GM08714 (cell line): ENCODE measurements at regions not wholly inside any gene's neighbourhood (a gene's known extent, or its start where the extent isn't known, plus 50 kb on each side); places are given as distances from the start of the nearest gene placed in this dataset.
"Not testable (repeated sequence)": the region's sequence is repeated elsewhere in the genome, so short reads cannot be mapped to it uniquely, and the experiment has no call there.

Source experiments
- H3K4me3 ChIP-seq: fragments of 200-500 bp; sonication (Bioruptor generic); 2 replicates; pipeline ENCODE4 v1.5.1; 2014; ENCODE audit warnings: mild to moderate bottlenecking, low read length, inconsistent platforms
- ZNF274 ChIP-seq: IDR thresholded peaks from 2 replicates; pipeline ENCODE4 v1.6.1; 2012; ENCODE audit warnings: mild to moderate bottlenecking, low read depth, low read length

DNA sequence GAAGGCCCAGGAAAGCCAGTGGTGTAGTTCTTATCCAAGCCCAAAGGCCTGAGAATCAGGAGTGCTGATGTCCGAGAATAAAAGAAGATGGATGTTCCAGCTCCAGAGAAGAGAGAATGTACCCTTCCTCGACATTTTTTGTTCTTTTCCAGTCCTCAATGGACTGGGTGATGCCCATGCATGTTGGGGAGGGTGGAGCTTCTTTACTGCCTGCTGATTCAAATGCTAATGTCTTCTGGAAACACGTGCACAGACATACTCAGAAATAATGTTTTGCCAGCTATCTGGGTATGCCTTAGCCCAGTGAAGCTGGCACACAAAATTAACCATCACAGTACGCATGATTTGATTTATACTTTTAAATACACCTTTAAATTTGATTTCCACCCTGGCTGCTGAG, 61.5 kb upstream of the FOXE1 start:
- no peak overlapping the region for H3K4me3 ChIP-seq
- TF ChIP-seq ZNF274, result no peak

DNA sequence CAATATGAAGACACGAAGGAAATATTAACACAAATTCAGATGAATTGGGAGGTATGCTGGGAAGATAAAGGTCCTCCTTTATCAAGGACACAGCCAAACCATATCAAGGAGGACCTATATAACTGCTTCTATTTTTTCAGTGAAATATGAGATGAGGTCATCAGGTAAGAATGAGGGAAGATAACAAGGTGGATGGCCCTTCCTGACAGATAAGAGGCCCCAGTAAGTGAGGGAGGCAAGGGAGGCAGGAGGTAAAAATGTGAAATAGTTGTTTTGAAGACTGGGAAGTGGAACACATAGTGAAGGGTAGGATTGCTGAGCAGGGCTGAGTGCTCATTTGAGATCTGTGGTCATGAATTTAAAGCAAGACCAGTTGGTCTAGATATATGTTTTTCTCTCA, 60.0 kb upstream of the FOXE1 start:
- TF ChIP-seq ZNF274, result no peak
- H3K4me3 ChIP-seq, result no peak overlapping the region

DNA sequence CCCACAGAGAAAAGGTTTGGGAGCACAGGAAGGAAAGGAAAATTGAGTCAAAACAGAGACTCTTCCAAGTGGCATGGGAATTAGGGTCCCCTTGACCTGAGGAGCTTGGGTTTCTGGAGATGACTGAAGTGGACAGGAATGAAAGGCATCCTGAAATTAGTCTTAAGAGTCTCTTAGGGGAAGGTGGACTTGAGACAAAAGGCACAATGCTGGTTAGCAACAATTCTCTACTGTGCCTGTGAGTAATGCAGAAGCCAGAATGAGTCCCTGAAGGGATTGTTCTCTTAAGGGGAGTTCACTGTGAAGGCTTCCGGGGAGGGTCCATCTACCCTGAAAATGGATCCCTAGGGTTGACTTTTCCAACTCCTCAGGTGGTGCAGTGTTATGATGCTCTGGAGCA, 58.4 kb upstream of the FOXE1 start:
- no peak overlapping the region for H3K4me3 ChIP-seq
- no peak for TF ChIP-seq ZNF274

DNA sequence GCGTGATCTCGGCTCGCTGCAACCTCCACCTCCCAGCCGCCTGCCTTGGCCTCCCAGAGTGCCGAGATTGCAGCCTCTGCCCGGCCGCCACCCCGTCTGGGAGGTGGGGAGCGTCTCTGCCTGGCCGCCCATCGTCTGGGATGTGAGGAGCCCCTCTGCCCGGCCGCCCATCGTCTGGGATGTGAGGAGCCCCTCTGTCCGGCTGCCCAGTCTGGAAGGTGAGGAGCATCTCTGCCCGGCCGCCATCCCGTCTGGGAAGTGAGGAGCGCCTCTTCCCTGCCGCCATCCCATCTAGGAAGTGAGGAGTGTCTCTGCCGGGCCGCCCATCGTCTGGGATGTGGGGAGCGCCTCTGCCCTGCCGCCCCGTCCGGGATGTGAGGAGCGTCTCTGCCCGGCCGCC, 56.9 kb upstream of the FOXE1 start:
- H3K4me3 ChIP-seq, result not testable (repeated sequence)

DNA sequence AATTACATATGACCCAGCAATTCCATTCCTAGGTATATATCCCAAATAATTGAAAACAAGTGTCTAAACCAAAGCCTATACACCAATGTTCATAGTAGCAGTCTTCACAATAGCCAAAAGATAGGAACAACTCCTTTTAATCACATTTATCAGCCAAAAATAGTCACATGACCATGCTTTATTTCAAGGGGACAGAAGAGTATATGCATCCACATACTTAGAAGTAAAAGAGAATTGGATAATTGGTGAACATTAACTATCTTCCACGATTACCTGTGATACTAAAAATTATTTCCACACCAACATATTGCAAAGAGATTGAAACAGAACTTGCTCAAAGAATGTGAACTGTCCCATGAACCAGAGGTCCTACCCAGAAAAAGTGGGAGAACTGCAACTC, 51.8 kb upstream of the FOXE1 start:
- TF ChIP-seq ZNF274, result no peak
- H3K4me3 ChIP-seq, result no peak overlapping the region

DNA sequence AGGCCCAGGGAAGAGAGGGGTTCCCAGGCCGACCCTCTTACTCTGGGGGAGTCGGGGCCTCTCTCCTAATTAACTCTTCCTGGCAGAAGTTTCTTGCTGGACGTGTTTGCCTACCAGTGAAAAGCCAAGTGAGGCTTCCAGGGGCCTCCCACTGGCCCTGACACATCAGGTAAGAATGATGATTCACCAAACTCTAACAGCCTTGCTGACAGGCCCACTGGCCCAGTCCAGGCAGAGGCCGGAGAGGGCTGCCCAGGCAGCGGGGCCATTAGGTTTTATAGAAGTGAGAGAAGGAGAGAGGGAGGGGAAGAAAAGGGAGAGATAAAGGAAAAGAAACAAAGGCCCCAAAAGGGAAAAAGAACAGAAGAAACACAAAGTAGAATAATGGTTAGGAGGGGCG, 50.8 kb upstream of the FOXE1 start:
- no peak for TF ChIP-seq ZNF274
- no peak overlapping the region for H3K4me3 ChIP-seq

DNA sequence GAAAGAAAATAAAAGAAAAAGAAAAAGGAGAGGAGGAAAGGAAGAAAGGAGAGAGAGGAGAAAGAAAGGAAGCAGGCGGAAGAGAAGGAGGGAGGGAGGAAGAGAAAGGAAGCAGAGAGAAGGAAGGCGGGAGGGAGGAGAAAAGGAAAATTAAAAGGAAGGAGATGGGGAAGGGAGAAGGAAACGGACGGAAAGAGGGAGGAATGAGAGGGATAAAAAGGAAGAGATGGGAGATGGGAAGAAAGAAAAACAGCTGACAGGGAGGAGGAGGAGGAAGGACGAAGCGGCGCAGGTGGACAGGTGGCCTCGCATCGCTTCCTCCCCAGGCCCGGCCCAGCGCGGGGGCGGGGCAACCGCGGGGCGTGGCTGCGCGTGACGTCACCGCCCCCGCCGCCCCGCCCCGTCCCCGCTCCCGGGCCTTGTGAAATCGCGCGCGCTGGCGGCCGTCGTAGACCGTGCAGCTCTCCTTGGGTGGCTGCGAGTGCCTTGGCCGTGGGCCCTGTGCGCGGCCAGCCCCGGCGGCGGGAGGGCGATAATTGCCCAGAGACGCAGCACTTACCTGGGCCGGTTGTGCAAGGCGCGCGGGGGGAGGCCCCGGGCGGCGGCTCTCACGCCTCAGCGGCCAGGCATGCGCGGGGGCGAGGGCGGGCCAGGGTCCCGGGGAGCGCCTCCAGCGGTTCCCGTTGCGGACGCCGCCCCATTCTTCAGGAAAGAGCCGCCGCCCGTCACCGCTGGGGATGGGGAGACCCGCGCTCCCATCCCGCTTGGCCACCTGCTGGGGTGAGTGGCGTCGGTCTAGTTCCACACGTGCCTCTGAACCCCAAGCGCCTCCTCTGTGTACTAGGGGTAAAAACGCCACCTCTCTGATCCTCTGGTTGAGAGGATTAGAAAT, 49.6 kb upstream of the FOXE1 start:
- no peak for TF ChIP-seq ZNF274
- H3K4me3 ChIP-seq, result peak overlapping the region; percentile 58; the same call in 1 of the 2 replicates
